Caco-2 (cell line): ENCODE measurements at regions not wholly inside any gene's neighbourhood (a gene's known extent, or its start where the extent isn't known, plus 50 kb on each side); places are given as distances from the start of the nearest gene placed in this dataset.
"Not testable (repeated sequence)": the region's sequence is repeated elsewhere in the genome, so short reads cannot be mapped to it uniquely, and the experiment has no call there.

Experiments used
- BruUV-seq: library from RNA; stranded (reverse); fragments of 400-500 nt; replicated peaks from 2 replicates; lab custom pipeline; 2021; lab: Mats Ljungman, UMichigan
- CTCF ChIA-PET: fragments of 300-600 bp; sonication (Branson Sonifier 250); formaldehyde crosslinking; loops from one replicate; lab custom pipeline; 2022; ENCODE audit warnings: antibody characterized with exemption; lab: Charles Lee
- POLR2A ChIA-PET: fragments of 300-600 bp; sonication (Branson Sonifier 250); formaldehyde crosslinking; loops from one replicate; lab custom pipeline; 2022; ENCODE audit warnings: antibody characterized with exemption; lab: Charles Lee
- DNase-seq, 2 experiments: peaks; one replicate each; pipeline versions ENCODE4 v3.0.0 to v3.0.0-alpha.2; 2020 to 2022
- H3K27me3 ChIP-seq: replicated peaks from 2 replicates; pipeline ENCODE4 v1.6.0; 2011; ENCODE audit warnings: low read length; ENCODE audit not compliant: control insufficient read depth, insufficient read depth
- H3K36me3 ChIP-seq: 2 replicates; pipeline ENCODE4 v1.5.1; 2011; ENCODE audit warnings: low read length; ENCODE audit not compliant: control insufficient read depth, insufficient read depth
- H3K4me1 ChIP-seq: fragments of 250-450 bp; sonication (Bioruptor Pico); 2 replicates; pipeline ENCODE4 v1.5.1; 2020; ENCODE audit warnings: mild to moderate bottlenecking
- H3K4me3 ChIP-seq: 2 replicates; pipeline ENCODE4 v1.5.1; 2011; ENCODE audit warnings: low read depth, mild to moderate bottlenecking, control low read depth, low read length
- H3K9me3 ChIP-seq: fragments of 250-450 bp; sonication (Bioruptor Pico); 2 replicates; pipeline ENCODE4 v1.5.1; 2020; ENCODE audit warnings: mild to moderate bottlenecking, moderate library complexity
- H3K27ac Mint-ChIP-seq: one replicate; pipeline ENCODE4 v1.8.0; 2022; ENCODE audit warnings: mixed read lengths; ENCODE audit not compliant: unreplicated experiment
- H3K27me3 Mint-ChIP-seq: one replicate; pipeline ENCODE4 v1.8.0; 2022; ENCODE audit warnings: mixed read lengths; ENCODE audit not compliant: insufficient read depth, unreplicated experiment
- H3K36me3 Mint-ChIP-seq: one replicate; pipeline ENCODE4 v1.8.0; 2022; ENCODE audit warnings: mild to moderate bottlenecking, mixed read lengths; ENCODE audit not compliant: insufficient read depth, unreplicated experiment
- H3K4me1 Mint-ChIP-seq: one replicate; pipeline ENCODE4 v1.8.0; 2022; ENCODE audit warnings: low read depth, mixed read lengths; ENCODE audit not compliant: unreplicated experiment
- H3K4me3 Mint-ChIP-seq: one replicate; pipeline ENCODE4 v1.8.0; 2022; ENCODE audit warnings: mild to moderate bottlenecking, moderate library complexity, mixed read lengths; ENCODE audit not compliant: unreplicated experiment
- H3K9me3 Mint-ChIP-seq: one replicate; pipeline ENCODE4 v1.8.0; 2022; ENCODE audit warnings: mixed read lengths; ENCODE audit not compliant: unreplicated experiment
- intact Hi-C: fragments of 100-400 bp; cut with micrococcal nuclease; formaldehyde crosslinking; loops from one replicate; pipeline ENCODE4 v1.10.0; 2022; ENCODE audit not compliant: unreplicated experiment
- TF ChIP-seq, protein P1 (sequence below), 2 experiments: fragments of 200-600 bp in 1 of 2; IDR thresholded peaks; 1 replicate in 1 of 2; 2 replicates in 1 of 2; pipeline versions ENCODE4 v1.5.1 to v1.8.0; 2011 to 2022; ENCODE audit warnings: antibody characterized with exemption in 1 of 2, control low read depth in 1 of 2, inconsistent platforms in 1 of 2, low read depth in 1 of 2, low read length in 1 of 2, mild to moderate bottlenecking in 1 of 2, moderate library complexity in 1 of 2; ENCODE audit not compliant: insufficient read depth in 1 of 2, severe bottlenecking in 1 of 2, unreplicated experiment in 1 of 2

DNA sequence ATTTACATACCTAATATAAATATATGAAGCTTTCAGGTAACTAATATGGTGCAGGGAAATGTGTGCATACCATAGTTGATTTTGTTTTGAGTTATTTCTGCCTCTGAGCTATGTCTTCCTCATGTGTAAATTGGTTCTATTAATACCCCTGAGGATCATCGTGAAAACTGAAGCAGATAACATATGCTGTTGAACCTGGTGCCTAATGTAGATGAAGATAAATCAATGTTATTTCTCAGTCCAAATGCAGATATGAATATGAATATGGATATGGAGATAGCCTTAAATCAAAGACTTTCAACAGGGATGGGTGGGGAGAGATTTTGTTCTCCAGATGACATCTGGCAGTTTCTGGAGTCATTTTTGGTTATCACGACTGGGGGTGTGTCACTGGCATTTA, 122.3 kb upstream of the ANKRD30A start:
- ChIA-PET POLR2A (no interaction called here), CTCF (no interaction called here)
- BruUV-seq = no TSS peak
- TF ChIP-seq, protein P1, sequence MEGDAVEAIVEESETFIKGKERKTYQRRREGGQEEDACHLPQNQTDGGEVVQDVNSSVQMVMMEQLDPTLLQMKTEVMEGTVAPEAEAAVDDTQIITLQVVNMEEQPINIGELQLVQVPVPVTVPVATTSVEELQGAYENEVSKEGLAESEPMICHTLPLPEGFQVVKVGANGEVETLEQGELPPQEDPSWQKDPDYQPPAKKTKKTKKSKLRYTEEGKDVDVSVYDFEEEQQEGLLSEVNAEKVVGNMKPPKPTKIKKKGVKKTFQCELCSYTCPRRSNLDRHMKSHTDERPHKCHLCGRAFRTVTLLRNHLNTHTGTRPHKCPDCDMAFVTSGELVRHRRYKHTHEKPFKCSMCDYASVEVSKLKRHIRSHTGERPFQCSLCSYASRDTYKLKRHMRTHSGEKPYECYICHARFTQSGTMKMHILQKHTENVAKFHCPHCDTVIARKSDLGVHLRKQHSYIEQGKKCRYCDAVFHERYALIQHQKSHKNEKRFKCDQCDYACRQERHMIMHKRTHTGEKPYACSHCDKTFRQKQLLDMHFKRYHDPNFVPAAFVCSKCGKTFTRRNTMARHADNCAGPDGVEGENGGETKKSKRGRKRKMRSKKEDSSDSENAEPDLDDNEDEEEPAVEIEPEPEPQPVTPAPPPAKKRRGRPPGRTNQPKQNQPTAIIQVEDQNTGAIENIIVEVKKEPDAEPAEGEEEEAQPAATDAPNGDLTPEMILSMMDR (IDR thresholded peaks at IDR 0.05; ENCODE audit: insufficient read depth in 1 of 2, low read depth in 1 of 2, low read length in 1 of 2, severe bottlenecking in 1 of 2, unreplicated experiment in 1 of 2) = no peak
- Histone ChIP-seq H3K27me3 (no peaks in the 10 kb centered on the region), H3K9me3 (no peaks in the 10 kb centered on the region), H3K4me3 (no peak overlapping the region), H3K36me3 (no peaks in the 10 kb centered on the region), H3K4me1 (peaks cover 36% of the 10 kb centered on the region)
- DNase-seq = no peak
- Mint-ChIP-seq H3K9me3 (peaks cover 14% of the 10 kb centered on the region), H3K27me3 (no peaks in the 10 kb centered on the region), H3K27ac (no peak overlapping the region), H3K4me3 (no peak overlapping the region), H3K4me1 (peaks cover 30% of the 10 kb centered on the region), H3K36me3 (peaks cover 5% of the 10 kb centered on the region)
- intact Hi-C loops = no loop called here

DNA sequence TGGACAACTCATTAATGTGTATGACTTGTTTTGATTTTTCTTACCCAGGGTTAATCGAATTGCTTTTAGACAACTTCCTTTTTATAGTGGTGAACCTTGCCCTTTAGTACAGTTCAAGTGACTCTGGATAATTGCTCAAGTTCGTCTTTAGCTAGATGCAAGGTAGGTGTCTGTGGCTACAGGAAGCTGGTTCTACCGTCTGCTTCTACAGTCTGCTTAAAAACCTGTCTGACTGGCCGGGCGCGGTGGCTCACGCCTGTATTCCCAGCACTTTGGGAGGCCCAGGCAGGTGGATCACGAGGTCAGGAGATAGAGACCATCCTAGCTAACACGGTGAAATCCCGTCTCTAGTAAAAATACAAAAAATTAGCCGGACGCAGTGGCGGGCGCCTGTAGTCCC, 129.6 kb upstream of the ANKRD30A start:
- H3K27ac Mint-ChIP-seq, H3K4me3 Mint-ChIP-seq, H3K36me3 ChIP-seq, POLR2A ChIA-PET, BruUV-seq, DNase-seq, H3K4me3 ChIP-seq, intact Hi-C loops, H3K4me1 Mint-ChIP-seq, H3K27me3 ChIP-seq, H3K36me3 Mint-ChIP-seq, H3K27me3 Mint-ChIP-seq, H3K9me3 ChIP-seq, CTCF ChIA-PET: not testable (repeated sequence)
- peaks cover 11% of the 10 kb centered on the region for H3K9me3 Mint-ChIP-seq
- H3K4me1 ChIP-seq = peaks cover 22% of the 10 kb centered on the region

DNA sequence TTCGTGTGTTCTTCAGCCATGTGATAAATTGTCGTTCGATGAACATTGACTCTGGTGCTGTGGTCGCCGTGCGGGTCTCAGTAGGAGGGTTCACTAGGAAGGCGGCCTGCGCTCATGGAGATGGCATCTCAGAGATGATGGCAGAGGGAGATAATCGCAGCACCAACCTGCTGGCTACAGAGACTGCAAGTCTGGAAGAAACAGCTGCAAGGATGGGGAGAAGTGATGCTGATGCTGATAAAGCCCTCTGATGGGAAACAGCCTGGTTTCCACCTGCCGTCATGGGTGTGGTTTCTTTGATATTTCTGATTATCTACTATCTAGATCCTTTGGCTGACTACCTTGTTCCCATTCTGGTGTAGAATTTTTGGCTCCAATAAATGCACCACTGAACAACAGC, 130.5 kb upstream of the ANKRD30A start:
- H3K9me3 ChIP-seq = peaks cover 4% of the 10 kb centered on the region
- H3K4me3 Mint-ChIP-seq = no peak overlapping the region
- BruUV-seq = no TSS peak
- no peaks in the 10 kb centered on the region for H3K27me3 Mint-ChIP-seq
- no peak overlapping the region for H3K4me3 ChIP-seq
- peaks cover 4% of the 10 kb centered on the region for H3K4me1 Mint-ChIP-seq
- H3K9me3 Mint-ChIP-seq = peaks cover 11% of the 10 kb centered on the region
- no peak for DNase-seq
- CTCF ChIA-PET = interaction anchor here (0.7 to 0.9 kb wide), 2 partner anchors 12 to 106 kb away, joined by 3 to 4 read pairs; no protein-coding TSS in a partner anchor
- intact Hi-C loops = no loop called here
- no peaks in the 10 kb centered on the region for H3K27me3 ChIP-seq
- TF ChIP-seq, protein P1 (IDR thresholded peaks at IDR 0.05; ENCODE audit: insufficient read depth in 1 of 2, low read depth in 1 of 2, low read length in 1 of 2, severe bottlenecking in 1 of 2, unreplicated experiment in 1 of 2) = no peak
- H3K36me3 ChIP-seq = no peaks in the 10 kb centered on the region
- H3K4me1 ChIP-seq = peaks cover 22% of the 10 kb centered on the region
- H3K36me3 Mint-ChIP-seq = no peaks in the 10 kb centered on the region
- H3K27ac Mint-ChIP-seq = no peak overlapping the region
- POLR2A ChIA-PET = no interaction called here

DNA sequence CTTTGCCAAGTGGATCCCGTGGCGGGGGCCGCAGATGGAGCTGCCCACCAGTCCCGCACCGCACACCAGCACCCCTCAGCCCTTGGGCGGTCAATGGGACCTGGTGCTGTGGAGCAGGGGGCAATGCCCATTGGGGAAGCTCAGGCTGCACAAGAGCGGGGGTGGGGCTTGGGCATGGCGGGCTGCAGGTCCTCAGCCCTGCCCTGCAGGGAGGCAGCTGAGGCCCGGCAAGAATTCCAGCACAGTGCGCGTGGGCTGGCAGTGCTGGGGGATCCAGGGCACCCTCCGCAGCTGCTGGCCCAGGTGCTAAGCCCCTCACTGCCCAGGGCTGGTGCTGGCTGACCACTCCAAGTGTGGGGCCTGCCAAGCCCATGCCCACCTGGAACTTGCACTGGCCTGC, 136.2 kb upstream of the ANKRD30A start:
- Histone ChIP-seq H3K9me3 (peaks cover 21% of the 10 kb centered on the region), H3K4me1 (peaks cover 4% of the 10 kb centered on the region), H3K36me3 (no peaks in the 10 kb centered on the region), H3K27me3 (no peaks in the 10 kb centered on the region), H3K4me3 (no peak overlapping the region)
- DNase-seq = no peak
- CTCF ChIA-PET = no interaction called here
- H3K36me3 Mint-ChIP-seq = no peaks in the 10 kb centered on the region
- H3K27ac Mint-ChIP-seq = no peak overlapping the region
- POLR2A ChIA-PET = no interaction called here
- intact Hi-C loops = no loop called here
- no peak overlapping the region for H3K4me3 Mint-ChIP-seq
- peaks cover 11% of the 10 kb centered on the region for H3K9me3 Mint-ChIP-seq
- TF ChIP-seq, protein P1 (IDR thresholded peaks at IDR 0.05; ENCODE audit: insufficient read depth in 1 of 2, low read depth in 1 of 2, low read length in 1 of 2, severe bottlenecking in 1 of 2, unreplicated experiment in 1 of 2) = no peak
- BruUV-seq = no TSS peak
- H3K4me1 Mint-ChIP-seq = no peaks in the 10 kb centered on the region
- H3K27me3 Mint-ChIP-seq = no peaks in the 10 kb centered on the region
